NCI-H2081 treated with DMSO at 0.1 percent for 48 hours (cell line): ENCODE measurements at regions not wholly inside any gene's neighbourhood (a gene's known extent, or its start where the extent isn't known, plus 50 kb on each side); places are given as distances from the start of the nearest gene placed in this dataset.
"Not testable (repeated sequence)": the region's sequence is repeated elsewhere in the genome, so short reads cannot be mapped to it uniquely, and the experiment has no call there.

ENCODE experiments used
- DNase-seq: peaks from one replicate; lab custom pipeline; 2025; lab: John Stamatoyannopoulos, UW

GRCh38 chr2:150266931-150267330, 220.5 kb downstream of the RND3 start:
- DNase-seq: no peak

- DNase-seq: no peak
Measured at GRCh38 chr2:150264442-150264841, 223.0 kb downstream of the RND3 start.

GRCh38 chr2:150261691-150262090, 225.8 kb downstream of the RND3 start:
- DNase-seq: no peak

- no peak for DNase-seq
Measured at GRCh38 chr2:150260636-150261035, 226.8 kb downstream of the RND3 start.

GRCh38 chr2:150259746-150260145, 227.7 kb downstream of the RND3 start:
- DNase-seq: no peak

GRCh38 chr2:150258781-150259307, 228.6 kb downstream of the RND3 start:
- DNase-seq: no peak

GRCh38 chr2:150256736-150257135, 230.7 kb downstream of the RND3 start:
- DNase-seq: no peak

- DNase-seq: no peak
Measured at GRCh38 chr2:150255528-150255927, 231.9 kb downstream of the RND3 start.

GRCh38 chr2:150249735-150250134, 237.7 kb downstream of the RND3 start:
- DNase-seq: not testable (repeated sequence)

- no peak for DNase-seq
Measured at GRCh38 chr2:150247481-150247880, 240.0 kb downstream of the RND3 start.

- DNase-seq: no peak
Measured at GRCh38 chr2:150234787-150235446, 252.6 kb downstream of the RND3 start.

GRCh38 chr2:150232871-150233270, 254.6 kb downstream of the RND3 start:
- no peak for DNase-seq

GRCh38 chr2:150232321-150232720, 255.1 kb downstream of the RND3 start:
- DNase-seq: no peak

GRCh38 chr2:150230616-150231015, 256.9 kb downstream of the RND3 start:
- no peak for DNase-seq

GRCh38 chr2:150230004-150230403, 257.5 kb downstream of the RND3 start:
- no peak for DNase-seq

GRCh38 chr2:150228936-150229335, 258.5 kb downstream of the RND3 start:
- no peak for DNase-seq

GRCh38 chr2:150225030-150225429, 262.4 kb downstream of the RND3 start:
- no peak for DNase-seq

GRCh38 chr2:150224321-150224720, 263.1 kb downstream of the RND3 start:
- DNase-seq: no peak

- DNase-seq: no peak
Measured at GRCh38 chr2:150222942-150223341, 264.5 kb downstream of the RND3 start.

GRCh38 chr2:150222379-150222778, 265.1 kb downstream of the RND3 start:
- DNase-seq: no peak

- no peak for DNase-seq
Measured at GRCh38 chr2:150219861-150220260, 267.6 kb downstream of the RND3 start.

GRCh38 chr2:150215041-150215440, 272.4 kb downstream of the RND3 start:
- no peak for DNase-seq

GRCh38 chr2:150214626-150215025, 272.8 kb downstream of the RND3 start:
- DNase-seq: no peak

GRCh38 chr2:150212722-150213171, 274.7 kb downstream of the RND3 start:
- DNase-seq: no peak
